ENCODE measurements at regions not wholly inside any gene's neighbourhood (a gene's known extent, or its start where the extent isn't known, plus 50 kb on each side); places are given as distances from the start of the nearest gene placed in this dataset.

DNA sequence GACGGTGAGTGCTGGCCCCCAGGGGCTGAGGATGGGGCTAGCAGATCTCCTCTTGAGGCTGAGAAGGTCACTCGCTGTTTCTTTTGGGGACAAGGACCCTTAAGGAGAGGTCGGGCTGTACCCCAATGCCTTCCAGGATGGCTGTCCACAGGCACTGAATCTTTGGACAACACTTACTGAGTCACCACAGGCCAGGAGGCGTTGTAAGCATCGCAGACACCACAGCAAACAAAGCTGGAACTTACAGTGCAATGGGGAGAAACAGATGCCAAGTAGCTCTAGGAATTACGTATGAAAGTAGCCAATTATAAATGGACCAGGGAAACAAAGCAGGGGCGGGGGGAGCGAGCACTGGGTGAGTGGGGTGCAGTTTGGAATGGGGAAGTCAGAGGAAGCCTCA lies 219.8 kb downstream of the GLI2 start:
- no peak for DNase-seq
- H3K4me3 ChIP-seq, result no peak overlapping the region
- no peaks in the 10 kb centered on the region for H3K27me3 ChIP-seq
- intact Hi-C loops (cut with DNase I; ENCODE audit: low total_unique reads) (no loop called here), in situ Hi-C loops (cut with MboI; ENCODE audit: low pct_ligation_motif_present in 1 of 4, low pct_unique_long_range_greater_than_20kb in 1 of 4, low sequenced_read_pairs in 3 of 4) (no loop called here)
- H3K27ac ChIP-seq, result no peak overlapping the region
- no peaks in the 10 kb centered on the region for H3K9me3 ChIP-seq
- 60 to 70% methylated on average over 5 to 8 of the region's 8 CpGs for WGBS, 2 donors (ENCODE audit: low coverage in 1 of 2)
- H3K4me1 ChIP-seq, result peaks cover 0 to 12% (median 0%) of the 10 kb centered on the region in 4 donors
- no peaks in the 10 kb centered on the region for H3K36me3 ChIP-seq
- TF ChIP-seq POLR2AphosphoS5 (IDR thresholded peaks at IDR 0.05), result no peak
- no peak for TF ChIP-seq EP300 (IDR thresholded peaks at IDR 0.05; ENCODE audit: low read depth)
- TF ChIP-seq, protein P1, sequence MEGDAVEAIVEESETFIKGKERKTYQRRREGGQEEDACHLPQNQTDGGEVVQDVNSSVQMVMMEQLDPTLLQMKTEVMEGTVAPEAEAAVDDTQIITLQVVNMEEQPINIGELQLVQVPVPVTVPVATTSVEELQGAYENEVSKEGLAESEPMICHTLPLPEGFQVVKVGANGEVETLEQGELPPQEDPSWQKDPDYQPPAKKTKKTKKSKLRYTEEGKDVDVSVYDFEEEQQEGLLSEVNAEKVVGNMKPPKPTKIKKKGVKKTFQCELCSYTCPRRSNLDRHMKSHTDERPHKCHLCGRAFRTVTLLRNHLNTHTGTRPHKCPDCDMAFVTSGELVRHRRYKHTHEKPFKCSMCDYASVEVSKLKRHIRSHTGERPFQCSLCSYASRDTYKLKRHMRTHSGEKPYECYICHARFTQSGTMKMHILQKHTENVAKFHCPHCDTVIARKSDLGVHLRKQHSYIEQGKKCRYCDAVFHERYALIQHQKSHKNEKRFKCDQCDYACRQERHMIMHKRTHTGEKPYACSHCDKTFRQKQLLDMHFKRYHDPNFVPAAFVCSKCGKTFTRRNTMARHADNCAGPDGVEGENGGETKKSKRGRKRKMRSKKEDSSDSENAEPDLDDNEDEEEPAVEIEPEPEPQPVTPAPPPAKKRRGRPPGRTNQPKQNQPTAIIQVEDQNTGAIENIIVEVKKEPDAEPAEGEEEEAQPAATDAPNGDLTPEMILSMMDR (IDR thresholded peaks at IDR 0.05), result no peak
- TF ChIP-seq POLR2A (IDR thresholded peaks at IDR 0.05), result no peak

DNA sequence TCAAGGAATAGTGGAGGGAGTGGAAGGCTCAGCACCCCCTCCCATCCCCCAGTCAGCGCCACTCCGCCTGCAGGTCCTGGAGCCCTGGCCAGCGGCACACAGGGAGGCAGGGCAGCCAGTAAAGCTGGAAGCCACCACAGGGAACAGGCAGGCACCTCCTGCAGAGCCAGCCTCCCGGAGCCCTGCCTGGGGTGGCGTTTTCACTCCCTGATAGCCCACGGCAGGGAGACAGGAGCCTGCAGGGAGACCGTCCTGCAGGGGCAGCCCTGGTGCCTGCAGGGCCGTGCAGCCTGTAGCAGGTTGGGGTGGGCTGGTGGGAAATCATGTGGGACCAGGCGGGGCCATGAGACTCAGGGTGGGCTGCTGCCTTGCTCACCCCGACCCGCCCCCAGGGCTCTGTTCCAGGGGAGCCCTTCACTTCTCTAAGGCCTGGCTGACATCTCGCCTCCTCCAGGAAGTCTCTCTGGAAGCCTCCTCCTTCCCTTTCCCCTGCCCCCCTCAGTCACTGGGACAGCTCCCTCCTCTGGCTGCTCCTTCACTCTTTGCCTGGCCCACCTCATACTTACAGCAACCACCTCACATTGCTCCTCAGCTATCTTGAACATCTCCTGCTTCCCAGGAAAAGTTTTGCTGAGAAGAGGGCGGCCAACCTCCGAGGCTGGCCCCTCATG lies 221.0 kb downstream of the GLI2 start:
- no peaks in the 10 kb centered on the region for H3K36me3 ChIP-seq
- no peaks in the 10 kb centered on the region for H3K27me3 ChIP-seq
- TF ChIP-seq, protein P1 (IDR thresholded peaks at IDR 0.05), result no peak
- no peak for TF ChIP-seq POLR2A (IDR thresholded peaks at IDR 0.05)
- TF ChIP-seq POLR2AphosphoS5 (IDR thresholded peaks at IDR 0.05), result no peak
- no peak for TF ChIP-seq EP300 (IDR thresholded peaks at IDR 0.05; ENCODE audit: low read depth)
- no peak overlapping the region for H3K27ac ChIP-seq
- intact Hi-C loops (cut with DNase I; ENCODE audit: low total_unique reads) (no loop called here), in situ Hi-C loops (cut with MboI; ENCODE audit: low pct_ligation_motif_present in 1 of 4, low pct_unique_long_range_greater_than_20kb in 1 of 4, low sequenced_read_pairs in 3 of 4) (no loop called here)
- H3K4me1 ChIP-seq, result peaks cover 0 to 12% (median 0%) of the 10 kb centered on the region in 4 donors
- H3K4me3 ChIP-seq, result no peak overlapping the region
- H3K9me3 ChIP-seq, result no peaks in the 10 kb centered on the region
- 92% methylated on average over 12 of the region's 14 CpGs; no CpG with 5 or more reads in 1 of the 2 donors for WGBS, 2 donors (ENCODE audit: low coverage in 1 of 2)
- DNase-seq, result no peak

DNA sequence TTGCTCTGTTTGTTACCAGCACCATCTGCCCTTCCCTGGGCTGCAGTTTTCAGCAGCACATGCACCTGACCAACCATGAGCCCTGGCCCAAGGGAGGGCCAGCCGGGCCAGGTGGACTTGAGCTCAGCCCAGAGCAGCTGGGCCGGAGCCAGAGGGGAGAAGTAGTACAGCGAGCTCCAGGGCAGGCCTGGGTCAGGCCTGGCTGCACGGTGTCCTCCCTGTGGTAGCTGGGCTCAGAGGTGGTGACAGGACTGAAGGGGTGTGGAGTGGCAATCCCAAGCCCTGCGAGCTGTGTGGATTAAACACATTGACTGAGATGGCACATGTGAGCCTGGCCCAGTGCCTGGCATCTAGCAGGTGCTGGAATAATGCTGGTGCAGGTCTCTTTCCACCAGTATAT lies 222.2 kb downstream of the GLI2 start:
- Histone ChIP-seq H3K36me3 (no peaks in the 10 kb centered on the region), H3K27ac (no peak overlapping the region), H3K4me1 (peaks cover 0 to 12% (median 0%) of the 10 kb centered on the region in 4 donors), H3K27me3 (no peaks in the 10 kb centered on the region), H3K9me3 (no peaks in the 10 kb centered on the region), H3K4me3 (no peak overlapping the region)
- in situ Hi-C loops (cut with MboI; ENCODE audit: low pct_ligation_motif_present in 1 of 4, low pct_unique_long_range_greater_than_20kb in 1 of 4, low sequenced_read_pairs in 3 of 4), result no loop called here
- intact Hi-C loops (cut with DNase I; ENCODE audit: low total_unique reads), result no loop called here
- DNase-seq, result no peak
- 67% methylated on average over 5 of the region's 5 CpGs; no CpG with 5 or more reads in 1 of the 2 donors for WGBS, 2 donors (ENCODE audit: low coverage in 1 of 2)
- no peak for TF ChIP-seq POLR2A (IDR thresholded peaks at IDR 0.05)
- no peak for TF ChIP-seq EP300 (IDR thresholded peaks at IDR 0.05; ENCODE audit: low read depth)
- no peak for TF ChIP-seq POLR2AphosphoS5 (IDR thresholded peaks at IDR 0.05)
- TF ChIP-seq, protein P1 (IDR thresholded peaks at IDR 0.05), result no peak

DNA sequence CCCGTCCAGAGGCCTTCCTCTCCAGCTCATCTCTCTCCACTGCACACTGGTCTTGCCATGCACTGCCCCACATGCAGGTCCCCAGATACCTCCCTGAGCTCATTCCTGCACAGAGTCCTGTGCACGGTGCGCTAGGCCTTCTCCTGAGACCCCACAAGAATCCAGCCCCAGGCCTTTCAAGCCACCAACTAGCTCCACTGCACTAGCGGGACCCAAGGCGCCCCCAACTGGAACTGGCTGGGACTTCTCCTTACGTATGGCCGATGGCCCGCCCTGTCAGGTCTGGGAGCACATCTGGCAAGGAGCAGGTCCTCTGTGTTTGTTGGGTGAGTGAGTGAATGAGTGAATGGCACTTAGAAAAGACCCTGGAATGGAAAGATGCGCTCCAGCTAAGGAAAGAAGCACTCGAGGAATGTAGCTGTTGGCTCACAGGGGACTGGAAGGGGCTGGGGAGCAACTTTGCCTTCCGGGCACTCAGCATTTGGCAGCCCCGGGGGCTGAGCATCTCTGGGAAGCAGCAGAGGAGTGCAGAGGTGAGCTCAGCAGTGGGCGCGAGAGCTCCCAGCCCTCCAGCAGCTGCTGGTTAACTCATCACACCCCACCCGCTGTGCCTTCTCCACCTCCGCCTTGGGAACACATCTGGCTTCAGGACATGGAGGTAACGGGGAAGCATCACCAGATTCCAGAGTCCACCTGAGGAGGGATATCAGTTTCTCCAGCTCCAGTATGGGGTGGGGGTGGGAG lies 223.1 kb downstream of the GLI2 start:
- H3K4me1 ChIP-seq, result peaks cover 0 to 12% (median 0%) of the 10 kb centered on the region in 4 donors
- 69 to 80% methylated on average over 1 to 16 of the region's 17 CpGs for WGBS, 2 donors (ENCODE audit: low coverage in 1 of 2)
- H3K27ac ChIP-seq, result no peak overlapping the region
- no peaks in the 10 kb centered on the region for H3K36me3 ChIP-seq
- TF ChIP-seq EP300 (IDR thresholded peaks at IDR 0.05; ENCODE audit: low read depth), result no peak
- TF ChIP-seq POLR2AphosphoS5 (IDR thresholded peaks at IDR 0.05), result no peak
- TF ChIP-seq, protein P1 (IDR thresholded peaks at IDR 0.05), result no peak
- no peak for TF ChIP-seq POLR2A (IDR thresholded peaks at IDR 0.05)
- H3K4me3 ChIP-seq, result no peak overlapping the region
- in situ Hi-C loops (cut with MboI; ENCODE audit: low pct_ligation_motif_present in 1 of 4, low pct_unique_long_range_greater_than_20kb in 1 of 4, low sequenced_read_pairs in 3 of 4), result no loop called here
- H3K27me3 ChIP-seq, result no peaks in the 10 kb centered on the region
- H3K9me3 ChIP-seq, result no peaks in the 10 kb centered on the region
- DNase-seq, result no peak
- intact Hi-C loops (cut with DNase I; ENCODE audit: low total_unique reads), result no loop called here
